ENCODE measurements at regions not wholly inside any gene's neighbourhood (a gene's known extent, or its start where the extent isn't known, plus 50 kb on each side); places are given as distances from the start of the nearest gene placed in this dataset.

GRCh38 chr2:128591022-128591860 lies 272.6 kb upstream of the HS6ST1 start:
- no peak overlapping the region for H3K27ac ChIP-seq
- H3K4me1 ChIP-seq = no peaks in the 10 kb centered on the region
- H3K9me3 ChIP-seq = no peaks in the 10 kb centered on the region
- TF ChIP-seq CTCF (IDR thresholded peaks at IDR 0.05) = no peak
- intact Hi-C loops (cut with DNase I) = no loop called here
- no peaks in the 10 kb centered on the region for H3K27me3 ChIP-seq
- no peak for DNase-seq (ENCODE audit: low spot score in 2 of 2)
- no peak overlapping the region for H3K4me3 ChIP-seq
- H3K36me3 ChIP-seq = no peaks in the 10 kb centered on the region

- Histone ChIP-seq H3K27ac (no peak overlapping the region), H3K4me3 (no peak overlapping the region), H3K4me1 (no peaks in the 10 kb centered on the region), H3K27me3 (no peaks in the 10 kb centered on the region), H3K36me3 (no peaks in the 10 kb centered on the region), H3K9me3 (no peaks in the 10 kb centered on the region)
- DNase-seq (ENCODE audit: low spot score in 2 of 2) = no peak
- intact Hi-C loops (cut with DNase I) = no loop called here
- TF ChIP-seq CTCF (IDR thresholded peaks at IDR 0.05) = no peak
Measured at GRCh38 chr2:128591861-128592822, 273.5 kb upstream of the HS6ST1 start.

- no peak for DNase-seq (ENCODE audit: low spot score in 2 of 2)
Measured at GRCh38 chr2:128593518-128593878, 274.8 kb upstream of the HS6ST1 start.

GRCh38 chr2:128593879-128594650 lies 275.4 kb upstream of the HS6ST1 start:
- no peak overlapping the region for H3K27ac ChIP-seq
- no peaks in the 10 kb centered on the region for H3K4me1 ChIP-seq
- no peaks in the 10 kb centered on the region for H3K9me3 ChIP-seq
- TF ChIP-seq CTCF (IDR thresholded peaks at IDR 0.05) = no peak
- no peaks in the 10 kb centered on the region for H3K36me3 ChIP-seq
- H3K4me3 ChIP-seq = no peak overlapping the region
- no peak for DNase-seq (ENCODE audit: low spot score in 2 of 2)
- no peaks in the 10 kb centered on the region for H3K27me3 ChIP-seq
- intact Hi-C loops (cut with DNase I) = no loop called here

More at GRCh38 chr2:128593518-128593878, 274.8 kb upstream of the HS6ST1 start:
- no peak overlapping the region for H3K4me3 ChIP-seq
- H3K27ac ChIP-seq = no peak overlapping the region
- no peaks in the 10 kb centered on the region for H3K27me3 ChIP-seq
- intact Hi-C loops (cut with DNase I) = no loop called here
- no peaks in the 10 kb centered on the region for H3K36me3 ChIP-seq
- H3K9me3 ChIP-seq = no peaks in the 10 kb centered on the region
- H3K4me1 ChIP-seq = no peaks in the 10 kb centered on the region
- TF ChIP-seq CTCF (IDR thresholded peaks at IDR 0.05) = no peak

- no peak for DNase-seq (ENCODE audit: low spot score in 2 of 2)
- Histone ChIP-seq H3K27ac (no peak overlapping the region), H3K4me3 (no peak overlapping the region), H3K36me3 (no peaks in the 10 kb centered on the region), H3K9me3 (no peaks in the 10 kb centered on the region), H3K4me1 (no peaks in the 10 kb centered on the region), H3K27me3 (no peaks in the 10 kb centered on the region)
- intact Hi-C loops (cut with DNase I) = no loop called here
- TF ChIP-seq CTCF (IDR thresholded peaks at IDR 0.05) = no peak
Measured at GRCh38 chr2:128594651-128594910, 275.9 kb upstream of the HS6ST1 start.
